ENCODE measurements at regions not wholly inside any gene's neighbourhood (a gene's known extent, or its start where the extent isn't known, plus 50 kb on each side); places are given as distances from the start of the nearest gene placed in this dataset.

- no peak for DNase-seq
Measured at GRCh38 chr14:80446356-80446755, 235.1 kb upstream of the DIO2 start.

GRCh38 chr14:80445605-80446004 is 234.3 kb upstream of the DIO2 start:
- no peak for DNase-seq

- no peak for DNase-seq
Measured at GRCh38 chr14:80434574-80435321, 223.4 kb upstream of the DIO2 start.

- no peak for DNase-seq
Measured at GRCh38 chr14:80433811-80434210, 222.5 kb upstream of the DIO2 start.

- DNase-seq = no peak
Measured at GRCh38 chr14:80428671-80429070, 217.4 kb upstream of the DIO2 start.

GRCh38 chr14:80428171-80428570 is 216.9 kb upstream of the DIO2 start:
- no peak for DNase-seq

- no peak for DNase-seq
Measured at GRCh38 chr14:80427101-80427500, 215.8 kb upstream of the DIO2 start.

GRCh38 chr14:80426683-80427082 is 215.4 kb upstream of the DIO2 start:
- no peak for DNase-seq

GRCh38 chr14:80425686-80426085 is 214.4 kb upstream of the DIO2 start:
- DNase-seq = no peak

- no peak for DNase-seq
Measured at GRCh38 chr14:80419769-80420168, 208.5 kb upstream of the DIO2 start.

- DNase-seq = no peak
Measured at GRCh38 chr14:80419345-80419744, 208.0 kb upstream of the DIO2 start.

GRCh38 chr14:80415636-80416035 is 204.3 kb upstream of the DIO2 start:
- no peak for DNase-seq

GRCh38 chr14:80414080-80414479 is 202.8 kb upstream of the DIO2 start:
- DNase-seq = no peak

GRCh38 chr14:80404413-80404812 is 193.1 kb upstream of the DIO2 start:
- no peak for DNase-seq

- DNase-seq = no peak
Measured at GRCh38 chr14:80403036-80403435, 191.7 kb upstream of the DIO2 start.

- no peak for DNase-seq
Measured at GRCh38 chr14:80395031-80395430, 183.7 kb upstream of the DIO2 start.

GRCh38 chr14:80393766-80394165 is 182.5 kb upstream of the DIO2 start:
- no peak for DNase-seq

- DNase-seq = no peak
Measured at GRCh38 chr14:80390906-80391305, 179.6 kb upstream of the DIO2 start.

- DNase-seq = no peak
Measured at GRCh38 chr14:80388980-80389711, 177.8 kb upstream of the DIO2 start.

GRCh38 chr14:80387563-80387981 is 176.3 kb upstream of the DIO2 start:
- peak in 32 of 56 donors; percentile 1 to 59 (median 15) for DNase-seq

- DNase-seq = no peak
Measured at GRCh38 chr14:80385336-80385735, 174.0 kb upstream of the DIO2 start.

GRCh38 chr14:80383223-80383622 is 171.9 kb upstream of the DIO2 start:
- DNase-seq = no peak

- DNase-seq = no peak
Measured at GRCh38 chr14:80381807-80382363, 170.6 kb upstream of the DIO2 start.

Data from amygdala (tissue), 56 donors.